ENCODE measurements at regions not wholly inside any gene's neighbourhood (a gene's known extent, or its start where the extent isn't known, plus 50 kb on each side); places are given as distances from the start of the nearest gene placed in this dataset.

GRCh38 chr14:26856876-26857518 is 259.2 kb upstream of the NOVA1 start:
- DNase-seq, result no peak

GRCh38 chr14:26859483-26859882 is 261.6 kb upstream of the NOVA1 start:
- DNase-seq, result no peak

- DNase-seq, result no peak
These were observed 262.3 kb upstream of the NOVA1 start for GRCh38 chr14:26860111-26860510.

- DNase-seq, result no peak
These were observed 265.9 kb upstream of the NOVA1 start for GRCh38 chr14:26863736-26864135.

- DNase-seq, result no peak
These were observed 268.9 kb upstream of the NOVA1 start for GRCh38 chr14:26866721-26867120.

DNA sequence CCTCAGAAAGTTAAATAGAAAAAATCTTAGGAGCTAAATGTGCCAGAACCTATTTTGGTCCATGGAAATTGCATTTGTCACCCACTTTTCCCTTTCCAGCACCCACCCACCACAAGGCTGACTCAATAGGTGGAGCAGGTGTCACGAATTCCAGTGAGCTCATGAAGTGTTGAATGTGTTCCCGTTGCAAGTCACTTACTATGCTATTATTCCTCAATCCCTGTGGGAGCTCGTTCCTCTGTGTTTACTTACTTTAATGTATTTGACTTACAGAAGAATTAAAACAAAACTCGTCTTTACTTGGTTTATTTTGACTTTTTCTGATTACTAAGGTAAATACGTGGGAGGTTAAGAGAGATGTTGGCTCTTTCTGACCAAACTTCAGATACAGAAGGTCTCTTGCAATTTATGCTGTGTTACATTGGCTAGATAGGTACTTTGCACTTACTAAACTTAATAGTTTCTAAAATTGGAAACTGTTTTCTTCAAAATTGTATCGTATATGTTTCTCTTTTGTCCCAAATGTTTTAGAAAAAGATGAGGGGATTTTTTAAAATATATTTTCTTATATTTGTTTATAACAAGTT is 269.4 kb upstream of the NOVA1 start:
- no peak for DNase-seq

GRCh38 chr14:26870096-26870495 is 272.3 kb upstream of the NOVA1 start:
- DNase-seq, result no peak

DNA sequence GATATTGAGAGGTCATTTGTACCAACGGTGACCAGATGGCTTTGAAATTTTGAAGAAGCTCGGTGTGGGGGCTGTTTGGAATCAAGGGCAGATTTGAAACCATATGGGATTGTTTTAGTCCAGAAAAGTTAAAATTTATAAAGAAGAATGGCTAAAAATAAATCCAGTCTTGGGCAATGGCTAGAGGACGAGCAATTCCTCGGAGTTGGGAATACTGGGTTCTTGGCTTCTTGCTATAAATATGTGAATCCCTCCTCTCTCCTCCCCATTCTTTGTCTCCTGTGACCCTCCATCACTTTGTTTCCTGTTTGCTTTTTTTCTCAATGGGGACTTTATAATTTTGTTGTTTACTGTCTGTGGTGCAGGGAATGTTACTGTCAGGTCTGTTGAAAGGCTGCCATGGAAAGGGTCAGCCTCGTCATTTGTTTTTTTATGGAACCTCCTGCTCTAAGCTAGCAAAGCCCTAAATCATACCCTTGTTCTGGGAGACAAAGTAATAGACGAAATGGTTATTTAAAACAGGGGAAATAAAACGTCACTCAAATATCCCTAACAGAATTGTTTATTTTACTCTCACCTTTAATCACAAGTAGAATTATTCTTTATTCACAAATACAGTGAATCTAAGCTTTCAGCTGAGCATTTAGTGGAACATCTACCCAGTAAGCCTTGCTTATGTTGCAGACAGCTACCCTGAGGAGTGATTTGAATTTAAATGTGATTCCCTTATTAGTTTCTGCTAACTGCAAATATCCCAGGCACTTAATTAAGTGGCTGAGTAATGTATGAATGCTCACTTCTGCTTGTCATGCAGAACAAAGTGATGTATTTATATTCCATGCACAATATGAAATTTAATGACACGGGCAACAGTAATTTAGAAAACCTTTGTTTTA is 273.1 kb upstream of the NOVA1 start:
- DNase-seq, result peak; percentile 97

DNA sequence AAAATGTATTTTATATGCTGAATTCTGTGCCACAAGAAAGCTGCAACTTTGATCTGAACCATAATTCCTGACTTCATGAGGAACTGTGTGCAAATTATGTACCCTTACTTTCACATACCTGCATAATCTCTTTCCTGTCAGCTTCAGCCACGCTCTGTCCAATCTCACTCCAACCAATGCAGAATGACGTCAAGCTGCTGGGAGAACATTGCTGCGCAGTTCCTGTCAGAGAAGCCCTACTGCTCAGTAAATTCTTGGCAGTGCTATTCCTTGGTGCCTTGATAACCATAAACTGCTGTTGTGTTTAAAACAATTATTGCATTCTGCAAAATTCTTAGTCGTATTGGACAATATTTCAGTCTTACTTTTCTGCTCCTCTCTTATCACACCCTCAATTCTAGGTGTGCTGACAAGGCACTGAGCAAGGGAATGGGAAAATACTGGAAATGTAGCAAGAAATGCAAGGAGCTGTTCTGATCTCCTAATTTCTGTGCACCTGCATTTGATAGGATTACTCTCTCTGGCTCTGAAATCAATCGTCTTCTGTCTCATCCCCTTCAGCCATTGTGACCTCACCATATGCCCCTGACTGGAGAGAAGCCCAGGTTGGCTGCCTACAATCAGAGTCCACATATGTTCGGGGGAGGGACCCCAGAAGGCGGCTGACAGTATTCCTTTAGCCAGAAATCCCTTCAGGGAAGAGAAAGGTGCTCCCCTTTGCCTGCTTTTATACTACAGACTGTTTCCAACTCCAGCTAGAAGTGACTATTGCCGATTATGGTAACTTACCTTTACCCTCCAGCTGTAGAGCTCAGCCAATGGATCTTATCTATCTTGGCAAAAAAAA is 274.9 kb upstream of the NOVA1 start:
- DNase-seq, result no peak

- no peak for DNase-seq
These were observed 275.6 kb upstream of the NOVA1 start for GRCh38 chr14:26873362-26873960.

GRCh38 chr14:26887847-26888246 is 290.0 kb upstream of the NOVA1 start:
- no peak for DNase-seq

DNA sequence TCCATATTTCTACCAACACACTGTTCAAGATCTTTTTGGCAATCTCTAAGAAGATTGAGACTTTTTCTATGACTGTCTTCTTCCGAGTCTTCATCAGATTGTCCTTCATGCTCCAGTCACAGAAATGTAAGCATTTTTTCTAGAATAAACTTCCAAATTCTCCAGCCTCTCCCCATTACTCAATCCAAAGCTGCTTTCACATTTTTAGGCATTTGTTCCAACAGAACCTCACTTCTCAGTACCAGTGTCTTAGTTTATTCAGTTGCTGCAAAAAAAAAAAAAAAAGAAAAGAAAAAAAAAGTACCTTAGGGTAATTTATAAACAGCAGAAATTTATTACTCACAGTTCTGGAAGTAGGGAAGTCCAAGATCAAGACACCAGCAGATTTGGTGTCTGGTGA is 290.8 kb upstream of the NOVA1 start:
- DNase-seq, result no peak

GRCh38 chr14:26896447-26896846 is 298.6 kb upstream of the NOVA1 start:
- no peak for DNase-seq

GRCh38 chr14:26897196-26897595 is 299.4 kb upstream of the NOVA1 start:
- no peak for DNase-seq

GRCh38 chr14:26905229-26905628 is 307.4 kb upstream of the NOVA1 start:
- no peak for DNase-seq

GRCh38 chr14:26913786-26914185 is 316.0 kb upstream of the NOVA1 start:
- no peak for DNase-seq

- no peak for DNase-seq
These were observed 319.3 kb upstream of the NOVA1 start for GRCh38 chr14:26917086-26917485.

GRCh38 chr14:26925876-26926584 is 328.2 kb upstream of the NOVA1 start:
- DNase-seq, result no peak

DNA sequence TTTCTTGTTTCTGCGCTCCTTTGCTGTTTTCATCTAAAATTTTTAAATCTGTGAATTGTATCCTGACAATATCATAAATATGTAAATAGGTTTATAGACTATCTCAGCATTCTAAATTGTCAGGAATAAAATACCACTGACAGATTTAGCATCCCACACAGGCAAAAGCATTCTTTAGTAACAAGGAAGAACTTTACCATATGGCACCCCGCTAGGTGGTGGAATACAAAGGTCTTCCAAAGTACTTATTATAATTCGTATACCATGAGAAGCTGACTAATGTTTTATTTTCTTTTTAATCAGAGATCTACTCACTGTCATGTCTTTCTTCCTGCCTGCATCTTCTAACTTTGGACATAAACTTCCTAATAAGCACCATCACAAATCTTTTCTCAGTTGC is 328.8 kb upstream of the NOVA1 start:
- no peak for DNase-seq

DNA sequence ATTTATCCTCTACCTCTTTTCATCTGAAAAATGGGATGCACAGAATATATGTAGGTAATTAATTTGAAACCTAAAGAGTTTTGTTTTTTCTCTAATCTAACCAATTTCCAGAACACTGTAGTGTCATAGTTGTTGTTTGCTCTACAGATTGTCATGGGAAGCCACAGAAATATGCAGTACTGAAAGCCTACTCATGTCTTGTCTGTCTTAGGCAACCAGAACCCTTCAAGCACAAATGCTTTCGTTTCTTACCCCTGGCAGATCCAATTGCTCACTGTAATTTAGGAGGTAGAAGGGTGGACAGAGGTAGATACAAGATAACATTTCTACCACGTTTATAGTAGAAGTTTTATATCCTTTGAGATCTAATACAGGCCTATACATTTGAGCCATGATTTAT is 330.2 kb upstream of the NOVA1 start:
- DNase-seq, result no peak

- no peak for DNase-seq
These were observed 331.5 kb upstream of the NOVA1 start for GRCh38 chr14:26929361-26929760.

- DNase-seq, result no peak
These were observed 332.7 kb upstream of the NOVA1 start for GRCh38 chr14:26930576-26930975.

All from DMS79 treated with DMSO at 0.1 percent for 48 hours (cell line).